Stimulated activated CD8-positive, alpha-beta memory T cell treated with anti-CD3 and anti-CD28 coated beads, Interleukin-4, amount 100 ng/mL, for 24 hours (primary cell): ENCODE measurements at regions not wholly inside any gene's neighbourhood (a gene's known extent, or its start where the extent isn't known, plus 50 kb on each side); places are given as distances from the start of the nearest gene placed in this dataset.

Source experiments
- DNase-seq: peaks from one replicate; pipeline ENCODE4 v3.0.0-alpha.2; 2020; ENCODE audit warnings: low read depth

GRCh38 chr13:76440568-76440967 lies 445.6 kb downstream of the KCTD12 start:
- DNase-seq: no peak

GRCh38 chr13:76439546-76439945 lies 446.7 kb downstream of the KCTD12 start:
- no peak for DNase-seq

- DNase-seq: no peak
Measured at GRCh38 chr13:76438050-76438449, 448.2 kb downstream of the KCTD12 start.

- DNase-seq: no peak
Measured at GRCh38 chr13:76425935-76426334, 460.3 kb downstream of the KCTD12 start.

GRCh38 chr13:76421011-76421410 lies 465.2 kb downstream of the KCTD12 start:
- DNase-seq: no peak

GRCh38 chr13:76418404-76418803 lies 467.8 kb downstream of the KCTD12 start:
- no peak for DNase-seq

- DNase-seq: no peak
Measured at GRCh38 chr13:76414320-76414719, 471.9 kb downstream of the KCTD12 start.

GRCh38 chr13:76406243-76406642 lies 480.0 kb downstream of the KCTD12 start:
- DNase-seq: no peak

GRCh38 chr13:76398425-76398824 lies 487.8 kb downstream of the KCTD12 start:
- no peak for DNase-seq

GRCh38 chr13:76397413-76397812 lies 488.8 kb downstream of the KCTD12 start:
- DNase-seq: no peak

- no peak for DNase-seq
Measured at GRCh38 chr13:76389321-76389720, 496.9 kb downstream of the KCTD12 start.

GRCh38 chr13:76387566-76387965 lies 498.6 kb downstream of the KCTD12 start:
- no peak for DNase-seq

GRCh38 chr13:76386321-76386720 lies 499.9 kb downstream of the KCTD12 start:
- DNase-seq: no peak

- no peak for DNase-seq
Measured at GRCh38 chr13:76385586-76385985, 500.6 kb downstream of the KCTD12 start.

GRCh38 chr13:76383676-76384461 lies 502.3 kb downstream of the KCTD12 start:
- DNase-seq: no peak

GRCh38 chr13:76380446-76381065 lies 505.6 kb downstream of the KCTD12 start:
- DNase-seq: no peak

- DNase-seq: no peak
Measured at GRCh38 chr13:76379341-76380105, 506.7 kb downstream of the KCTD12 start.

GRCh38 chr13:76378767-76379166 lies 507.4 kb downstream of the KCTD12 start:
- DNase-seq: no peak

- DNase-seq: no peak
Measured at GRCh38 chr13:76363682-76364289, 522.4 kb downstream of the KCTD12 start.

- no peak for DNase-seq
Measured at GRCh38 chr13:76361868-76362267, 524.3 kb downstream of the KCTD12 start.

- DNase-seq: no peak
Measured at GRCh38 chr13:76351541-76352229, 534.5 kb downstream of the KCTD12 start.

- DNase-seq: no peak
Measured at GRCh38 chr13:76350399-76350798, 535.8 kb downstream of the KCTD12 start.
